ENCODE measurements at regions not wholly inside any gene's neighbourhood (a gene's known extent, or its start where the extent isn't known, plus 50 kb on each side); places are given as distances from the start of the nearest gene placed in this dataset.

DNA sequence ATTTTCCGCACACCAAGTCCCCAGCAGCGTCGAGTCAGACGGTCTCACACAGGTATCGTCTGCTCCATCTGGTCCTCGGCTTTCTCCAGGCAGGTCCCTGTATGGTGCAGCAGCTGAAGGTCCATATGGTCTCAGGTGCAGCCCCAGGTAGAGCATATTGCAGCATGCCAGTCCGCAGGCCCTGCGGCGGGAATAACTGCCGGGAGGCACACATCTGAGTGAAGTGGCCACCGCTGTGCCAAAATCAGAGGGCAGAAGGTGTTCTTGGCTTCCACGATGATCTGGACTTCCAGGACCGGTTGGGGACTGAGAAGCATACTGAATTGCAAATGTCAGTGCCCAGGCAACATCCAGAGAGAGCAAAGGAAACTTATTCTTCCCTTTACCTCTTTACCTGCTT is 320.3 kb downstream of the RNF144A start:
- Histone ChIP-seq H3K9me3 (ENCODE audit: control insufficient read depth, low read depth, low read length) (no peaks in the 10 kb centered on the region), H4K91ac (ENCODE audit: insufficient read length, low read depth, low read length) (no peak overlapping the region), H2BK20ac (ENCODE audit: low read depth, low read length, poor library complexity, severe bottlenecking) (no peak overlapping the region), H3K9ac (ENCODE audit: extremely low read depth, insufficient read length, low read length) (no peak overlapping the region), H3K4ac (ENCODE audit: low read depth, low read length) (no peak overlapping the region), H3K23ac (ENCODE audit: insufficient read length, low read depth, low read length) (no peak overlapping the region), H2AFZ (ENCODE audit: low read length) (no peak overlapping the region), H3K4me1 (ENCODE audit: insufficient read depth, low read length) (no peaks in the 10 kb centered on the region; the same call in 1 of the 2 replicates), H2BK15ac (ENCODE audit: low read depth, low read length) (no peak overlapping the region), H4K20me1 (ENCODE audit: control insufficient read depth, insufficient read depth, insufficient read length) (no peaks in the 10 kb centered on the region), H2AK5ac (ENCODE audit: insufficient read length, low read length) (no peak overlapping the region), H2BK120ac (ENCODE audit: low read depth, low read length, poor library complexity, severe bottlenecking) (no peak overlapping the region), H3K27me3 (ENCODE audit: insufficient read depth, low read length) (no peaks in the 10 kb centered on the region), H2BK5ac (ENCODE audit: insufficient read length, low read length) (no peak overlapping the region), H3K18ac (ENCODE audit: insufficient read length, low read depth, low read length) (no peak overlapping the region), H3K56ac (ENCODE audit: insufficient read length, low read depth, low read length) (no peak overlapping the region), H3K79me2 (ENCODE audit: insufficient read depth, low read length) (no peaks in the 10 kb centered on the region), H3T11ph (ENCODE audit: low read length) (no peak overlapping the region), H3K27ac (ENCODE audit: insufficient read length, low read depth, low read length) (no peak overlapping the region), H3K79me1 (ENCODE audit: insufficient read depth, low read depth, low read length, poor library complexity, severe bottlenecking) (no peaks in the 10 kb centered on the region), H3K23me2 (ENCODE audit: insufficient read length, low read depth, low read length, poor library complexity, severe bottlenecking) (no peaks in the 10 kb centered on the region), H4K8ac (replicated peaks; ENCODE audit: insufficient read length, low read depth, low read length) (no peak overlapping the region), H2BK12ac (ENCODE audit: insufficient read length, low read depth, low read length) (no peak overlapping the region), H3K4me2 (ENCODE audit: insufficient read depth, insufficient read length, low read length) (no peak overlapping the region), H4K5ac (ENCODE audit: insufficient read length, low read depth, low read length) (no peak overlapping the region), H3K14ac (ENCODE audit: insufficient read depth, low read length) (no peak overlapping the region)
- no peaks in the 10 kb centered on the region for H3K27me3 Mint-ChIP-seq (ENCODE audit: low read depth)
- no peaks in the 10 kb centered on the region for H3K36me3 Mint-ChIP-seq (ENCODE audit: insufficient read depth in 1 of 3, low read depth in 3 of 3)
- no peak overlapping the region for H3K4me3 Mint-ChIP-seq
- H3K9me3 Mint-ChIP-seq: no peaks in the 10 kb centered on the region
- no peak overlapping the region for H3K27ac Mint-ChIP-seq
- TF ChIP-seq, protein P1, sequence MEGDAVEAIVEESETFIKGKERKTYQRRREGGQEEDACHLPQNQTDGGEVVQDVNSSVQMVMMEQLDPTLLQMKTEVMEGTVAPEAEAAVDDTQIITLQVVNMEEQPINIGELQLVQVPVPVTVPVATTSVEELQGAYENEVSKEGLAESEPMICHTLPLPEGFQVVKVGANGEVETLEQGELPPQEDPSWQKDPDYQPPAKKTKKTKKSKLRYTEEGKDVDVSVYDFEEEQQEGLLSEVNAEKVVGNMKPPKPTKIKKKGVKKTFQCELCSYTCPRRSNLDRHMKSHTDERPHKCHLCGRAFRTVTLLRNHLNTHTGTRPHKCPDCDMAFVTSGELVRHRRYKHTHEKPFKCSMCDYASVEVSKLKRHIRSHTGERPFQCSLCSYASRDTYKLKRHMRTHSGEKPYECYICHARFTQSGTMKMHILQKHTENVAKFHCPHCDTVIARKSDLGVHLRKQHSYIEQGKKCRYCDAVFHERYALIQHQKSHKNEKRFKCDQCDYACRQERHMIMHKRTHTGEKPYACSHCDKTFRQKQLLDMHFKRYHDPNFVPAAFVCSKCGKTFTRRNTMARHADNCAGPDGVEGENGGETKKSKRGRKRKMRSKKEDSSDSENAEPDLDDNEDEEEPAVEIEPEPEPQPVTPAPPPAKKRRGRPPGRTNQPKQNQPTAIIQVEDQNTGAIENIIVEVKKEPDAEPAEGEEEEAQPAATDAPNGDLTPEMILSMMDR (conservative IDR thresholded peaks at IDR 0.05): no peak
- no peak for DNase-seq
- H3K4me1 Mint-ChIP-seq: peaks cover 4% of the 10 kb centered on the region in 2 experiments; a peak in 2 of 4 replicates
- WGBS (ENCODE audit: extremely low coverage, insufficient read length, low lambda C conversion rate): no CpG with 5 or more reads among the region's 13 CpGs

All from H9 (cell line).